Smooth muscle cell (in vitro differentiated cells): ENCODE measurements at regions not wholly inside any gene's neighbourhood (a gene's known extent, or its start where the extent isn't known, plus 50 kb on each side); places are given as distances from the start of the nearest gene placed in this dataset.
"Not testable (repeated sequence)": the region's sequence is repeated elsewhere in the genome, so short reads cannot be mapped to it uniquely, and the experiment has no call there.

Source experiments
- DNase-seq: peaks from one replicate; lab custom pipeline; 2025; ENCODE audit not compliant: unreplicated experiment; lab: John Stamatoyannopoulos, UW
- H2AFZ ChIP-seq: fragments of 200-600 bp; sonication (generic); 2 replicates; pipeline ENCODE4 v1.6.0; 2016; ENCODE audit warnings: antibody characterized with exemption, low read depth, mild to moderate bottlenecking
- H3F3A ChIP-seq: fragments of 200-600 bp; sonication (generic); 2 replicates; pipeline ENCODE4 v1.6.0; 2017; ENCODE audit warnings: antibody characterized with exemption, low read depth
- H3K27ac ChIP-seq: fragments of 200-600 bp; sonication (generic); 2 replicates; pipeline ENCODE4 v1.5.1; 2016; ENCODE audit warnings: low read depth, mild to moderate bottlenecking
- H3K27me3 ChIP-seq: fragments of 200-600 bp; sonication (generic); 2 replicates; pipeline ENCODE4 v1.6.1; 2016; ENCODE audit warnings: low read depth, mild to moderate bottlenecking
- H3K36me3 ChIP-seq: fragments of 200-600 bp; sonication (generic); 2 replicates; pipeline ENCODE4 v1.5.1; 2016; ENCODE audit warnings: low read depth
- H3K4me1 ChIP-seq: fragments of 200-600 bp; sonication (generic); 2 replicates; pipeline ENCODE4 v1.5.1; 2016; ENCODE audit warnings: low read depth
- H3K4me2 ChIP-seq: fragments of 200-600 bp; sonication (generic); 2 replicates; pipeline ENCODE4 v1.6.0; 2016; ENCODE audit warnings: mild to moderate bottlenecking
- H3K4me3 ChIP-seq: fragments of 200-600 bp; sonication (generic); 2 replicates; pipeline ENCODE4 v1.5.1; 2016; ENCODE audit warnings: mild to moderate bottlenecking
- H3K79me2 ChIP-seq: fragments of 200-600 bp; sonication (generic); 2 replicates; pipeline ENCODE4 v1.6.0; 2016; ENCODE audit warnings: low read depth, mild to moderate bottlenecking
- H3K9ac ChIP-seq: fragments of 200-600 bp; sonication (generic); 2 replicates; pipeline ENCODE4 v1.6.0; 2016; ENCODE audit warnings: low read depth
- H3K9me3 ChIP-seq: fragments of 200-600 bp; sonication (generic); replicated peaks from 2 replicates; pipeline ENCODE4 v1.5.1; 2016; ENCODE audit warnings: low read depth
- H4K20me1 ChIP-seq: fragments of 200-600 bp; sonication (generic); 2 replicates; pipeline ENCODE4 v1.6.0; 2016; ENCODE audit warnings: low read depth
- whole genome bisulfite sequencing: methylation state at CpG from one replicate; pipeline ENCODE4 v1.1.7; 2016; ENCODE audit warnings: low lambda C conversion rate; 5-methylcytosine and 5-hydroxymethylcytosine counted together
- TF ChIP-seq, protein P1 (sequence below): fragments of 200-600 bp; sonication (generic); IDR thresholded peaks from 2 replicates; pipeline ENCODE4 v1.5.1; 2017; ENCODE audit warnings: borderline replicate concordance, mild to moderate bottlenecking, antibody characterized with exemption; ENCODE audit not compliant: insufficient read depth, poor library complexity, severe bottlenecking

DNA sequence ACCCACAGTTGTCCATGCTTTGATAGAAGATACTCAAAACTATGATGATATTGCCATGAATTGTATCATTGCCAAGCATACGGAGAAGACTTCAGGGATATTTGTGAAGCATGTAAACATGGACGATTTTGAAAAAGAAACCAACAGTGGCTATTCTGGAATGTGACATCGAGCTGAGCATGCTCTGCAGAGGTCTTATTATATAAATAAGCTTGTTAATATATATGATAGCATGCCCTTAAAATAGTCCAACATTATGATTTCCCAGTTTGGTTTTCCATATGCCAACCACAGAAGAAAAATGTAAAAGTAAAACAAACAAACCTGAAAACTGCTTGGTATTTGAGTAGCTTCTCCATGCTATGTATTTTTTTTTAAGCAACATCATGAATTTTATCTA, 159.1 kb downstream of the LNPK start:
- Histone ChIP-seq H3K4me2 (no peak overlapping the region), H4K20me1 (no peaks in the 10 kb centered on the region), H3K36me3 (no peaks in the 10 kb centered on the region), H3F3A (peaks cover 3% of the 10 kb centered on the region), H3K27ac (no peak overlapping the region), H3K4me3 (no peak overlapping the region), H3K9ac (no peak overlapping the region), H3K9me3 (no peaks in the 10 kb centered on the region), H3K4me1 (peaks cover 13% of the 10 kb centered on the region), H2AFZ (no peak overlapping the region), H3K27me3 (no peaks in the 10 kb centered on the region), H3K79me2 (no peaks in the 10 kb centered on the region)
- DNase-seq = no peak
- TF ChIP-seq, protein P1, sequence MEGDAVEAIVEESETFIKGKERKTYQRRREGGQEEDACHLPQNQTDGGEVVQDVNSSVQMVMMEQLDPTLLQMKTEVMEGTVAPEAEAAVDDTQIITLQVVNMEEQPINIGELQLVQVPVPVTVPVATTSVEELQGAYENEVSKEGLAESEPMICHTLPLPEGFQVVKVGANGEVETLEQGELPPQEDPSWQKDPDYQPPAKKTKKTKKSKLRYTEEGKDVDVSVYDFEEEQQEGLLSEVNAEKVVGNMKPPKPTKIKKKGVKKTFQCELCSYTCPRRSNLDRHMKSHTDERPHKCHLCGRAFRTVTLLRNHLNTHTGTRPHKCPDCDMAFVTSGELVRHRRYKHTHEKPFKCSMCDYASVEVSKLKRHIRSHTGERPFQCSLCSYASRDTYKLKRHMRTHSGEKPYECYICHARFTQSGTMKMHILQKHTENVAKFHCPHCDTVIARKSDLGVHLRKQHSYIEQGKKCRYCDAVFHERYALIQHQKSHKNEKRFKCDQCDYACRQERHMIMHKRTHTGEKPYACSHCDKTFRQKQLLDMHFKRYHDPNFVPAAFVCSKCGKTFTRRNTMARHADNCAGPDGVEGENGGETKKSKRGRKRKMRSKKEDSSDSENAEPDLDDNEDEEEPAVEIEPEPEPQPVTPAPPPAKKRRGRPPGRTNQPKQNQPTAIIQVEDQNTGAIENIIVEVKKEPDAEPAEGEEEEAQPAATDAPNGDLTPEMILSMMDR = no peak
- 58% methylated on average over 3 of the region's 3 CpGs for WGBS

DNA sequence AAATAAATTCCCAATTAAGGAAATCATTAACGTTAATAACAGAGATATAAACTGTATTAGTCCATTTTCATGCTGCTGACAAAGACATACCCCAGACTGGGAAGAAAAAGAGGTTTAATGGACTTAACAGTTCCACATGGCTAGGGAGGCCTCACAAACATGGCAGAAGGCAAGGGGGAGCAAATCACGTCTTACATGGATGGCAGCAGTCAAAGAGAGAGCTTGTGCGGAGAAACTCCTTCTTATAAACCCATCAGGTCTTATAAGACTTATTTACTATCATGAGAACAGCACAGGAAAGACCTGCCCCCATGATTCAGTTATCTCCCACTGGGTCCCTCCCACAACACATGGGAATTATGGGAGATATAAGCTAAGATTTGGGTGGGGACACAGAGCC, 161.3 kb downstream of the LNPK start:
- not testable (repeated sequence) for H3K36me3 ChIP-seq, H3F3A ChIP-seq, H2AFZ ChIP-seq, H3K27ac ChIP-seq, H3K9ac ChIP-seq, H4K20me1 ChIP-seq, H3K79me2 ChIP-seq, DNase-seq, H3K27me3 ChIP-seq, H3K4me2 ChIP-seq, H3K9me3 ChIP-seq, H3K4me3 ChIP-seq
- WGBS = 92% methylated on average over 3 of the region's 3 CpGs
- H3K4me1 ChIP-seq = peaks cover 13% of the 10 kb centered on the region

DNA sequence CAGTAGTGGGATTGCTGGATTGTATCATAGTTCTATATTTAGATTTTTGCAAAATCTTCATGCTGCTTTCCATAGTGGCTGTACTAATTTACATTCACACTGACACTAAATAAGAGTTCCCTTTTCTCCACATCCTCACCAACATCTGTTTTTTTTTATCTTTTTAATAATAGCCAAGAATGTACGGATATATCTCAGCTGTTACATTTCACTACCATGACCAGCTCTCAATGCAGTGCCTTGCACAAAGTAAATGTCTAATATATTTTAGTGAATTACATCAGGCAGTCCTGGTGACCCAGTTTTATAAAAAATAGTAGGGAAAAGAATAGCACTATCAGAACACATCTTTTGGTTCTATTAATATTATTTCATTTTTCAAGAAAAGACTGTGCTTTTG, 161.8 kb downstream of the LNPK start:
- TF ChIP-seq, protein P1 = no peak
- Histone ChIP-seq H3K9me3 (no peaks in the 10 kb centered on the region), H3K4me1 (peaks cover 13% of the 10 kb centered on the region), H3K9ac (no peak overlapping the region), H3K4me3 (no peak overlapping the region), H3F3A (peaks cover 7% of the 10 kb centered on the region), H3K27ac (no peak overlapping the region), H3K4me2 (no peak overlapping the region), H3K27me3 (no peaks in the 10 kb centered on the region), H2AFZ (no peak overlapping the region), H3K36me3 (no peaks in the 10 kb centered on the region), H4K20me1 (no peaks in the 10 kb centered on the region), H3K79me2 (no peaks in the 10 kb centered on the region)
- 92% methylated on average over 1 of the region's 1 CpG for WGBS
- no peak for DNase-seq

DNA sequence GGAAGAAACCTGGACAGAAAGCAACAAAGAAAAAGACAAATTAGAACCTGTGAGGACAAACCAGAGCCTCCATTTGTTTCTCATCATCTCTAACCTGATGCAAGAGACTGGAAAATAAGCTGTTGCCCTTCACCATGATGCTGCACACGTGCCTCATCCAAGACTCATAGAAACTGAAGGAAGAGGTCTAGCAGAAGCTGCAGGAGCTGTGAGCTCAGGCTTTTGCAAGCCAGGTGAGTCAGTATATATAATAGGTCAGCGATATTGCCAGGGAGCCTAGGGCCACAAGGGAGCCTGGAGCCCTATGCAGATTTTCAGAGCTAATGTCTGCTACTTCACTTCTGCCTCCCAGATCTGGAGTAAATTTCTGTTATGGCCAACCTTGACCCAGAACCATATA, 163.1 kb downstream of the LNPK start:
- Histone ChIP-seq H3K79me2 (no peaks in the 10 kb centered on the region), H3K36me3 (no peaks in the 10 kb centered on the region)
- 95% methylated on average over 2 of the region's 2 CpGs for WGBS

More for the DNA sequence above, 163.1 kb downstream of the LNPK start:
- no peaks in the 10 kb centered on the region for H3K9me3 ChIP-seq
- no peak overlapping the region for H2AFZ ChIP-seq
- no peak overlapping the region for H3K9ac ChIP-seq
- TF ChIP-seq, protein P1 = no peak
- H3K27ac ChIP-seq = no peak overlapping the region
- no peak overlapping the region for H3K4me2 ChIP-seq
- H3K4me3 ChIP-seq = no peak overlapping the region
- DNase-seq = no peak
- H3K4me1 ChIP-seq = peaks cover 6% of the 10 kb centered on the region
- peaks cover 7% of the 10 kb centered on the region for H3F3A ChIP-seq
- H4K20me1 ChIP-seq = no peaks in the 10 kb centered on the region
- no peaks in the 10 kb centered on the region for H3K27me3 ChIP-seq
